ENCODE measurements at regions not wholly inside any gene's neighbourhood (a gene's known extent, or its start where the extent isn't known, plus 50 kb on each side); places are given as distances from the start of the nearest gene placed in this dataset.
"Not testable (repeated sequence)": the region's sequence is repeated elsewhere in the genome, so short reads cannot be mapped to it uniquely, and the experiment has no call there.

DNA sequence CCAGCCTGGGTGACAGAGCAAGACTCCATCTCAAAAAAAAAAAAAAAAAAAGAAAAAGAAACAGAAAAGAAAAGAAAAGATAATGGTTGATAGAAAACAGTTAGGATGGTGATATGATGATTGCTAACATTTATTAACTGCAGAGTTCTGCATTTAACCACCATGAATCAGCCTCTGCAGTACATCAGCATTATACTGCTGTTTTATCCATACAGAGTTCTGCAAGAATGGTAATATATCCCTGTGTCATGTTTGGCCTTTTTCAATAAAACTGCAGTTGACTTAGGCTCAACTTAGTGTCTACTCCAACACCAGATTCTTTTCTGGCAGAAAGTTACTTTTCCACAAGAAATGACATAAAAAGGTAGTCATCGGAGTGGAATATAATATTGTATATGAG lies 62.6 kb downstream of the DUSP6 start:
- no peak for DNase-seq (ENCODE audit: low read depth in 1 of 2, low spot score in 1 of 2)

DNA sequence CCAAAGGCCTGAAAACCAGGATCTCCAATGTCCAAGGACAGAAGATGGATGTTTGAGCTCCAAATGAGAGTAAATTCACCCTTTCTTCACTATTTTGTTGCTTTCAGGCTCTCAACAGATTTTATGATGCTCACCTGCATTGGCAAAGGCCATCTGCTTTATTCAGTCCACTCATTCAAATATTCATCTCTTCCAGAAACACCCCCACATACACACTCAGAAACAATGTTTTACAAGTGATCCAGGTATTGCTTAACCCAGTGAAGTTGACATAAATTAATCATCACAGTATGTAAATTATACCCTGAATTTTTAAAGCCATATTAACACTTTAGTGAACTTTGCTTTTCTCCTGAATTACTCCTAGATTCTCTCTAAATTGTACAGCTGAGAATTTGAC lies 63.3 kb downstream of the DUSP6 start:
- DNase-seq (ENCODE audit: low read depth in 1 of 2, low spot score in 1 of 2): no peak

DNA sequence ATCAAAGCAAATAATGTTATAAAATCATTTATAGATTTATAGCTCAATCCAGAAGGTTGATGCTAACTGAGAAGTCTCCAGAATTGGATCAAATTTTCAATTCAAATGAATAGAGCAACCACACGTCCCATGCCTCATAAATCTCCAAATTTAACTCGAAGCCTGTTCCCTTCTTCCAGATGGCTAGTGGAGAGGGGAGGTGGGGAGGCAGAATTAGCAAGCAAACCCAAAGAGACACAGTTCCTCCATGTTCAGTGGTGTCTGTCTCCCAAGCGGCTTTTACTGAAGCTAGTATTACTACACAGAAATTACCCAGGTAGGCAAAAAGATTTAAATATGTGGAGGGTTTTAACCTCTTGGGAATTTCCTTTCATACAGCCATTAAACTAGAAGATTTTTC lies 65.8 kb downstream of the DUSP6 start:
- no peak for DNase-seq (ENCODE audit: low read depth in 1 of 2, low spot score in 1 of 2)

DNA sequence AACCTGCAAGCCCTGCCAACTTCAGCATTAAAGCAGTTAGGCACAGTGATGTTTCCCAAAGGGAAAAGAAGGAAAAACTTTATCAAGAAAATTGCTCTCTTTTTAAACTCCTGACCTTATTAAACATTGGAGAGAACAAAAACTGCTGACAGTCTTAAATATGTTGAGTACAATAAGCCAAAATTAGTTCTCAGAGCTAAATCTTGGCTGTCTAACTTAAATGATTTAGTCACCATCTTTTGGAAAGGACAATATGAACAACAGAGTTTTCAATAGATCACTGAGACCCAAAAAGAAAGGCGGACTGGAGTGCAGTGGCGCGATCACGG lies 70.8 kb downstream of the DUSP6 start:
- DNase-seq (ENCODE audit: low read depth in 1 of 2, low spot score in 1 of 2): no peak

DNA sequence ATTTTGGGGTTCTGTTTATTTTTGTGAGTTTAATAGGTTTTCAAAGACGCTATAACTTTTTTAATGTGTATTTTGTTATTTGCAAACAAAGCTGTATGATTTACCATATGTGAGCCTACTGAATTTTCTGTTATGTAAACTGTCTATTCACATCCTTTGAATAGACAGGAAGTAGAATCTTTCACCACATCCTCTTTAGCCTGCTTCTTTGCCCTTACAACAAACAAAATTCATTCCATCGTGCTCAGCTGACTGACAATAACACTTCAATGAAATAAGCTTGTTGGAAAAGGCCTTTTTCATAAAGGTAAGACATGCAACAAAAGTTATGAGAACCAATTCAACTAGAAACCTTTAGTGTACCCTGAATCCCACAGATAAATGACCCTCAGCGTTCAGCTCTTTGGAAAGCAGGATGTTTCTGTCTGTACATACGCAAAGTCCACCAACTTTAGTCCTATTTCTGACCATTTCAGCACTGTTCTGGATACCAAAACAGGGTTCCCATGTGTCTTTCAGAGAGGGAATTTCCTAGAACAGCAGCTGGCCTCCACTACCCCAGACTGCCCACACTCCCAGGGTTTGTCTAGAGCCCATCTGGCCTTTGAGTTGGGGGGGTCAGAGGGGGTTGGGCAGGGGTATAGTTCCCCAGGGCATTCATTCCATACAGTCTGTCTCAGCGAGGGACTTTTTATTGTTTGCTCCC lies 71.3 kb downstream of the DUSP6 start:
- no peak for DNase-seq (ENCODE audit: low read depth in 1 of 2, low spot score in 1 of 2)

DNA sequence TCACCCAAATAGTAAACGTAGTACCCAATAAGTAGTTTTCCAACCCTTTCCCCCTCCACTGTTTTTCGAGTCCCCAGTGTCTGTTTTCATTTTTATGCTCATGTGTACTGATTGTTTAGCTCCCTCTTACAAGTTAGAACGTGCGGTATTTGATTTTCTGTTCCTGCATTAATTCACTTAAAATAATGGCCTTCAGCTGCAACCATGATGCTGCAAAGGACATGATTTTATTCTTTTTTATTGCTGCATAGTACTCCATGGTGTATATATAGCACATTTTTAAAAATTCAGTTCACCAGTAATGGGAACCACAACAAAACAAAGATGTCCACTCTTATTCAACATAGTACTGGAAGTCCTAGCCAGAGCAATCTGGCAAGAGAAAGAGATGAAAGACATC lies 72.8 kb downstream of the DUSP6 start:
- no peak for DNase-seq (ENCODE audit: low read depth in 1 of 2, low spot score in 1 of 2)

DNA sequence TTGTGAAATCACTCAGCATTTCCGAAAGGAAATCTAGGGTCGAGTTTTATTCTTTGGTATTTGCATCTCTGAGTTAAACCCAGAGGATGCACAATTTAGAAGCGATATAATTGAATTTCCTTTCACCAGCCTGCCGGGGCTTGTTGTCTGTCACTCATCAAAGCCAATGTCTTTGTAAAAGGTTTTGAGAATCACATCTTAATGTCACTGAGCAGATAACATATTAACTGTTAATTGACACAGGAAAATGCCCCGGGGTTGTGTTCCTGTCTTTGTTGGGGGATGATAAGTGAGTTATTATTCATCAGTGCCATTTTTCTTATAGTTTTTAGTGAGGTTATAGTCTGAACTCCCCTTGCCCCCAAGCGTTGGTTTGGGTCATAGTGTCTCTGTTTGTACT lies 73.4 kb downstream of the DUSP6 start:
- DNase-seq (ENCODE audit: low read depth in 1 of 2, low spot score in 1 of 2): no peak

DNA sequence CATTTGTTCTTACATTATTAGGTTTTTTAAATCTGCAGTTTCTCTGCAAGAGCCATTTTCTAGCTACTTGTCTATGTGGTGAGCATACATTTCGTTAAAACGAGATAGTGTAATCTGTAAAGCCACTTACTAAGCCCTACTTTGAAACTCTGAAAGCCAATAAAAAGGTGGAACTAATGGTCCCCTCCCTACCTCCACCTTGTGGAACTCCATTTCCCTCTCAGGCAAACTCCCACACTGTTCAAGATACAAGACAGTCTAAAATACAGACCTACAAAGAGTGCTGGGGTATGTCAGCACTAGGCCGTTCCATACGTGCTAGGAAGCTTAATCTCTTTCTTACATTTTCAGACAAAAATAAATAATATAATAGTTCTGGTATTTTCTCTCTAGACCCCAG lies 74.1 kb downstream of the DUSP6 start:
- DNase-seq (ENCODE audit: low read depth in 1 of 2, low spot score in 1 of 2): no peak

DNA sequence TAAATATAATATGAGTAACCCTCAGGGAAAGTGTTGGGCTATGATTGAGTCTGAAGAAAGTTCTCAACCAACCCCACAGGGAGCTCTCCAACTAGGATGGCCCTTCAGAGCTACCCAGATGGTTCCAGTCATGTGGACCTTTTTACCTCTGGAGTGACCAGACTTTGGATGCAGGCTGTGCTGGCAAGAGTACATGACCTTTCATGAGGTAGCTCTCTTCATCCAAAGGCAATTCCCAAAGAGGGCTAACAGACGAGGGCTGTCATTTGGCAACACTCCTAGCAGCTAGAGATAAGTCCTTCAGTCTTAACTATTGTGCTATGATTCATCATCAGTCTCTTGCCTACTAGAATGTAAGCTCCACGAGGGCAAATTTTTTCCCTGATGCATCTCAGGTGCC lies 75.4 kb downstream of the DUSP6 start:
- DNase-seq (ENCODE audit: low read depth in 1 of 2, low spot score in 1 of 2): no peak

DNA sequence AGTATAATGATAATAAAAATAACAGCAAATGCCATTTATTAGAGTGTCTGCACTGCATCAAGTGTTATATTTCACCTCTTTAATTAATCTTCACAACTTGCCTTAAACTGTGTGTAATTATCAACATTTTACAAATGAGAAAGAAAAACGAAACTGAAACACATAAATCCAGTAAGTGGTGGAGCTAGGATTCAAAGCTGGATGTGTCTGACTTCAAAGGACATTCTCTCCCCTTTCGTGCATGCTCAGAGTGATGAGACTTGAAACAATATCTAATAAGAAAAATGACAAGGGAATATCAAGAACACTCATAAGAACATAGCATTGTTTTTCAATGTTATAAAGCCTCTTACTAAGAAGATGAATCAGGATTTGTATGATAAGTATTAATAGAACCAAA lies 78.8 kb downstream of the DUSP6 start:
- no peak for DNase-seq (ENCODE audit: low read depth in 1 of 2, low spot score in 1 of 2)

DNA sequence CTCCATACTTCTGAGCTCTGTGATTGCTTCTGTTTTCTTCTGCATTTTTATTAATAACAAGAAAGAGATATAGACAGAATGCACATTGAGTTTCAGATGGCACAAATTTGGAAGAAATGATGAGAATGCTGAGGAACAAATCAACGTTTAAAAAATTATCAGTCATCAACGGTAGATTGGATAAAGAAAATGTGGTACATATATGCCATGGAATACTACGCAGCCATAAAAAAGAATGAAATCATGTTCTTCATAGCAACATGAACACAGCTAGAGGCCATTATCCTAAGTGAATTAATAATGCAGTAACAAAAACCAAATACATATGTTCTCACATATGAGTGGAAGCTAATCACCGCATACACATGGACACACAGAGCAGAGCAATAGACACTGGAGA lies 81.8 kb downstream of the DUSP6 start:
- DNase-seq (ENCODE audit: low read depth in 1 of 2, low spot score in 1 of 2): no peak

DNA sequence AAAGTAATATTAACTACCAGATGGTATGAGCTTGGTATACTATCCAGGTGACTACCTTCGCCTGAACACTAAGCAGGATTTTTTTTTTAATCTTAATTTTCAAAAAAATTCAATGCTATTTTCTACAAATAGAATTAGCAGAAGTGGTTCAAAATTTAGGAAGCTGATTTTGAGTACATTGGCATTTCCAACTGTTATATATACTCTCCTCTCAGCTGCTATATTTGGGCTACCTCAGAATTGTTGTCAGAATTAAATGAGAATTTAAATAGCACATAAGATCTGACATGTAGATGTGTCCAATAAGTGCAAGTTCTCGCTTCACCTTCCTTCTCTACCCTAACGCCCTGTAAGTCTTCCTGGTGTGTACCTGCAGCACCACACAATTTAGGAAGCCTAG lies 83.1 kb downstream of the DUSP6 start:
- DNase-seq (ENCODE audit: low read depth in 1 of 2, low spot score in 1 of 2): no peak

DNA sequence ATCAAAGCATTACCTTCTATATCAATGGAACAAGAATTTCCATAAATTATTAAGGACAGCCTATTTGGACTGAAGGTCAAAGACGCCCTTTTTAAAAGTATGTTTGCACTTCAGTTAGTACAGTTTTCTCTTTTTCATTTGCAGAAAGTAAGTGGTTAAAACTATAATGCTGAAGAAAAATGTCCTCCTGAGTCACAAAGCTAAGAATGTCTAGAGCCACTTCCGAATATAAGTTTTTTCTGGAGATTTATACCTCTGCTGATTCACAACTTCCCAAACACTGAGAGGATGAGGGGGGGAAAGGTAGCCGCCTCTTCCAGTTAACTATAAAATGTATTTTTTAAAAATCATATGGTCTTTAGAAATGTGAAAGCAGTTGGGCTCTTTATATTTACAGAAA lies 84.9 kb downstream of the DUSP6 start:
- no peak for DNase-seq (ENCODE audit: low read depth in 1 of 2, low spot score in 1 of 2)

DNA sequence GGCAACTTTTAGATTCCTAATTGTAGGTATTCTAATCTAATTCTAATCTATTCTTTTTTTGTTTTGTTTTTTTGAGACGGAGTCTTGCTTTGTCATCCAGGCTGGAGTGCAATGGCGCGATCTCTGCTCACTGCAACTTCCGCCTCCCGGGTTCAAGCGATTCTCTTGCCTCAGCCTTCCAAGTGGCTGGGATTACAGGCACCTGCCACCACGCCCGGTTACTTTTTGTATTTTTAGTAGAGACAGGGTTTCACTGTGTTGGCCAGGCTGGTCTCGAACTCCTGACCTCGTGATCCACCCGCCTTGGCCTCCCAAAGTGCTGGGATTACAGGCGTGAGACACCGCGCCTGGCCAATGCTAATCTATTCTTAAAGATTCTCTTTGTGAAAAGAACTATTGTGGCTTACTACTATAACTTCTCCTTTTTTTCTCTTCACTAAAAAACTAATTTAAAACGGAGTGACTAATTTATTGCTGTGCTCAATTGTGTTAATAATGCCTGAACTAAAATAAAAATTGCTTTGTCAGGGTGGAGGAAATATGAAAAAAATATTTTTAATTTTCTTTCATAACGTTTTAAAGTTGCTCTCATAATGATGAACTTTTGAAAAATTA lies 85.6 kb downstream of the DUSP6 start:
- DNase-seq (ENCODE audit: low read depth in 1 of 2, low spot score in 1 of 2): not testable (repeated sequence)

DNA sequence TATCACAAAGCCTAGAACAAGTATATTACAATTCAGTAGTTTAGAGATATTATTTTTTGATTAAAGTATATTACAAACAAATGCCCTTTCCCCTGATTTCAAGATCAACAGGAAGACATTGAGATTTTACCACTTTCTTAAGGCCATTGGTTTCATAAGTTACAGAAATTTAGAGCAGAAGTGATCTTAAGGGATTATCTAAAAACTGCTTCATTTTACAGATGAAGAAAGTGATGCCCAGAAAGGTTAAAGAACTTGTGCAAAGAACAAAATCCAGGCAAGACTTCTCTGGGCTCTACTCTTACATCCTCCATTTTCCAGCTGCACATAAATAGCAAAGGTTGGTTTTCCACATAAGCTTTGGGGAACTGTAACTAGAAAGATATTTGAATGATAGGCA lies 87.5 kb downstream of the DUSP6 start:
- DNase-seq (ENCODE audit: low read depth in 1 of 2, low spot score in 1 of 2): no peak

DNA sequence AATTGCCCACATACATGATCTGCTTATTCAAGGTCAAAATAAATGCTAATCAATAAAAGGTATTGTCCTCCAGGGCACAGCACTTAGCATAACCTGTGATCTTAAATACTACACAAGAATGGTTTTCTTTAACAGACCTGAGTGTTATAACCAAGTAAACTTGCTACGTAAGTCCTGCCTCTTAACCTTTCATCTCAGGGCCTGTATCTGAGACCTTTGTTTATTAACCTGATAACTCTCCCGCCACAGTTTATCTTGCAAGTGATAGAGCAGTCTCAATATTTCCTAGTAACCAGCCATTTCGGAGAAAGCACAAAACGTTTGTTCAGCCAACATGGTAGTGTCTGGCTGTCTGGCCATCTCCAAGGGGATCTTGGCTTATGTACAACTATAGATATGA lies 88.4 kb downstream of the DUSP6 start:
- no peak for DNase-seq (ENCODE audit: low read depth in 1 of 2, low spot score in 1 of 2)

DNA sequence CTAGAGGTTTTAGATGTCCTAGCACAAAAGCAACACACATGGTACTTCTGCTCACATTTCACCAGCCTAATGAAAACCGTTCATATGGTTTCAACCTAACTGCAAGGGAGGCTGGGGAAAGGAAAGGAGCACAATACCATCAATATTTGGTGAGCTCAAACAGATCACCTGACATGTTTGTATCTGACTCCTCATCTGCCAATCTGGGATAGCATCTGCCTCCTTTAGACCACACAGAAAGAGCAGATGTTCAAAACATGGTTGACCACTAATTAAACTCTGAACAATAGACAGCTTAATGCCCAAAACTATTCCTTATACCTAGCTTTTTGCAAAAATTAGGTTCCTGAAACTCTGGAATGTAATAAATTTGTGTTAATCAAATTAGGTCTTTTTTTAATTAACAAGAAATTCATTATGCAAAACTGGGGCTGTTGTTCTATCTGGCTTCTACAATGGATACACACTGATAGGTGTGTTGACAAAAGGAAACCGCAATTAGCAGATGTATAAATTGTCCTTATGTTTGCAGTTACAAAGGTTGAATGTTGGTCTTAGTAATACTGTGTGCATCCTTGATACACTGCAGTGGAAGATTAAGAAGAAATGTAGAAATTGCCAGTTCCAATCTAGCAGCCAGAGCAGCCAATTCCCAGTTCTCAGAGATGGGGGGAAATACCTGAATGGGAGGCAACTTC lies 89.3 kb downstream of the DUSP6 start:
- DNase-seq (ENCODE audit: low read depth in 1 of 2, low spot score in 1 of 2): no peak

DNA sequence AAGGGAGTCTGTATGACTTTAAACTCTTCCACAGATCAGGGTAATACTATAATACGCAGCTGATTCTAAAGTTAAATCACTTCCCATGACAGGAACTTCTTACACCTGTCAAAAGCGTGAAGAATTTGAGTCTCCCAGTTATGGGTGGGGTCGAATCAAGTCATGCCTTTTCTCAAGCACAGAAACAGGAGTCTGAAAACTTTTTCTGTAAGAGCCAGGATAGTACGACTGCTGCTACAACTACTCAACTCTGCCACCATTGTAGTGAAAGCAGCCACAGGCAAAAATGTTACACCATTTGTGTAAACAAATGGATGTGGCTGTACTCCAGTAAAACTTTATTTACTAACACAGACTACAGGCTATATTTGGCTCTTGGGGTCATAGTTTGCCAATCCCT lies 90.3 kb downstream of the DUSP6 start:
- no peak for DNase-seq (ENCODE audit: low read depth in 1 of 2, low spot score in 1 of 2)

DNA sequence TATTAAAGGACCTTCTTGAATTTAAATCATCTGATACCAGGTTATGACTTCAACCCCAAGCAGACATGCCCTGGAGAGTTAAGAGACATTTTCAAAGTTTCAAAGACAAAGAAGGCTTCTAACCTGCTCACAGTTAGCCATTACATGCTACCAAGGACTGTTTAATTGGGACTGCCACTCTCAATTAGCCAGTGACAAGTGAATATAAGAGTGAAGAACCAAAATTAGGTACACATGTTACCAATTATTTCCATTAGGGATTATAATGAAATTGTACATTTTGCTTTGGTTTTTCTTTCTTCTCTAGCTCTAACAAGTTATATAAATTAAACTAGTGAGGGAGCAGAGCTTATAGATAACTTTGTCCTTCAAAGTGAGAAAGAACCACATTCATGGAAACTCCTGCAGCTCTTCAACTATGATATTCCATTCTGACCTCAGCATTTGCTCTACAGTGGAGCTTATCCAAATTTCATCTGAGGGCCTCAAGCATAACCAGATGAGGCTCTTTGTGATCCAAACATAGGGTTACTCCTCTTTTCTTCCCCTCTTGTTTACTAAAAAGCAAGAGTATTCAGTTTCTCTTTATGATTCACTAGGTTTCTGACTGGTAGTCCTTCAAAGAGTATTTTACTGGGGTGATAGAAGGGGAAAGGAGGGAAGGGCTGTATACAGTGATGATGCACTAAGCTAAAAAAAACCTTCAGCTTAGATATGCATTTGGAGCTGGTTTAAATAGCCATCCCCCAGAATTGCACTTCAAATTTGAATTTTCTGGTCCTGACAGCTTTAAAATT lies 91.3 kb downstream of the DUSP6 start:
- DNase-seq (ENCODE audit: low read depth in 1 of 2, low spot score in 1 of 2): no peak

DNA sequence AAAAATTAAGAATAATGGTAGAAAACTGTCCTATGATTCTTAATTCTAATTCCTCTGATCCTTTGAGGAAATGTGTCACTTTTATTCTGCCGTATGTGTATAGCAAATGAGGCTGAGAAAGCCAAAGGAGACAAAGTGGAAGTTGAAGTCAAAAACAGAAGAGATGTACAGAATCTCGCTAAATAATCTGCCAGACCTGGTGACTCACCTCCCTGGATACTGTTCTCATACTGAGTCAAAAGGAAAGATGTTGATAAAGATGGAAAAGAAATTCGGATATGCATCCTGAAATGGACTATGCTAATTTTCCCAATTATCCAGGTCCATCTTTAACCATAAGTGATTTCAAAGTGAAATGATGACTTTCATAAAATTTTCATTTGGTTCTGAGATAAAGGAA lies 92.5 kb downstream of the DUSP6 start:
- DNase-seq (ENCODE audit: low read depth in 1 of 2, low spot score in 1 of 2): no peak

DNA sequence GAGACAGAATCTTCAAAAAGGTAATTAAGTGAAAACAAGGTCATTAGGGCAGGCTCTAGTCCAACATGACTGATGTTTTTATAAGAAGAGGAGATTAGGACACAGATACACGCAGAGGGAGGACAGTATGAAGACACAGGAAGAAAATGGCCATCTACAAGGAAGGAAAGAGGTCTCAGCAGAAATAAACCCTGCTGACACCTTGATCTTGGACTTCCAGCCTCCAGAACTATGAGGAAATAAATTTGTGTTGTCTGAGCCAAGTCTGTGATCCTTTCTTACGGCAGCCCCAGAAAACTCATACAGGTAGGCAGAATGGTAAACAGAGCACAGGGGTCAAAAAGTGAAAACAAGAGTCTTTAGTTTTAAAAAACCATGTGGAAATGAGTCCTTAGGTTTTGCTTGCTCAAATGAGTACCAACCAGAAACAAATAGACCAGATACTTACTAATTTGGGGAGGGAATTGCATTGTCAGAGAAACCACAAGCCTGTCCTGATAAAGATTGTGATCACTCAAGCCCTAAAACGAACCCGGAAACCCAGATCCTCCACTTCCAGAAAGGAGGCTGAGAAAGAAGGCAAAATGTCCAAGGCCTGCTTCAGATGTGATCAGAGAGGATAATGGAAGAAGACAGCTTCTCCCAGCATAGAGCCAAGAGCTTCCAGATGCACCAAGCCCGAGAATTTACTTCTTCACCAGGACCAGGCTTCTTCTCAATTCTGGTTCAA lies 93.9 kb downstream of the DUSP6 start:
- no peak for DNase-seq (ENCODE audit: low read depth in 1 of 2, low spot score in 1 of 2)
